Activated CD8-positive, alpha-beta memory T cell treated with anti-CD3 and anti-CD28 coated beads, Interleukin-2, amount 10 ng/mL, durations not matched to agents 7 days and 5 days (primary cell): ENCODE measurements at regions not wholly inside any gene's neighbourhood (a gene's known extent, or its start where the extent isn't known, plus 50 kb on each side); places are given as distances from the start of the nearest gene placed in this dataset.
"Not testable (repeated sequence)": the region's sequence is repeated elsewhere in the genome, so short reads cannot be mapped to it uniquely, and the experiment has no call there.

ENCODE experiments used
- ATAC-seq: fragments of 150-1000 bp; cut with Tn5 transposase; one replicate; pipeline ENCODE4 v1.10.0; 2021; ENCODE audit warnings: moderate library complexity
- CTCF ChIA-PET: fragments of 350-600 bp; sonication (Branson Sonifier 250); formaldehyde crosslinking; loops from one replicate; lab custom pipeline; 2021; ENCODE audit warnings: antibody characterized with exemption; lab: Charles Lee
- DNase-seq: peaks from one replicate; pipeline ENCODE4 v3.0.0-alpha.2; 2020
- H3K27ac Mint-ChIP-seq: one replicate; pipeline ENCODE4 v1.8.0; 2021; ENCODE audit warnings: mild to moderate bottlenecking, mixed read lengths
- H3K27me3 Mint-ChIP-seq: one replicate; pipeline ENCODE4 v1.8.0; 2021; ENCODE audit warnings: mixed read lengths
- H3K36me3 Mint-ChIP-seq: one replicate; pipeline ENCODE4 v1.8.0; 2021; ENCODE audit warnings: mild to moderate bottlenecking, mixed read lengths
- H3K4me1 Mint-ChIP-seq: one replicate; pipeline ENCODE4 v1.8.0; 2021; ENCODE audit warnings: mixed read lengths
- H3K4me3 Mint-ChIP-seq: one replicate; pipeline ENCODE4 v1.8.0; 2021; ENCODE audit warnings: mild to moderate bottlenecking, moderate library complexity, mixed read lengths
- H3K9me3 Mint-ChIP-seq: one replicate; pipeline ENCODE4 v1.8.0; 2022; ENCODE audit warnings: low read depth, mixed read lengths

DNA sequence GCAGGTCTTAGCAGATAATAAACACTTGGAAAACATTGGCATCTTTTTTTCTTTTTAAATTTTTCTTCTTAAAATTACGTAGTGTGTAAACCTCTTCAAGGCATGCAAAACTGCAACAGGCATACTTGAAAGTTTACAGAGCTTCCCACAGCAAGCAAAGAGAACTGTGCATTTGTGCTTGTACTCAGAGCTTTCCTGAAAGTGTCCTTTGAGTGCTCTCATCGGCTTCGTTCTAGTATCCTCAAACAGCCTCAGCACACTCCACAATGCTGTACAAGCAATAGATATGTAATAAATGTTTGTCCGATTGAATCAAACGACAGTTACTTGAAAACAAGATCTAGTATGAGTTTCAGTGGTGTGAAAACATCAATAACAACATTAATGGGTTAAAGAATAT, 227.5 kb downstream of the PAPSS1 start:
- H3K4me3 Mint-ChIP-seq: no peak overlapping the region
- H3K27ac Mint-ChIP-seq: no peak overlapping the region
- H3K27me3 Mint-ChIP-seq: no peaks in the 10 kb centered on the region
- ATAC-seq (no peak), DNase-seq (no peak)
- no peaks in the 10 kb centered on the region for H3K9me3 Mint-ChIP-seq
- CTCF ChIA-PET: no interaction called here
- H3K4me1 Mint-ChIP-seq: peaks cover 9% of the 10 kb centered on the region
- H3K36me3 Mint-ChIP-seq: no peaks in the 10 kb centered on the region

DNA sequence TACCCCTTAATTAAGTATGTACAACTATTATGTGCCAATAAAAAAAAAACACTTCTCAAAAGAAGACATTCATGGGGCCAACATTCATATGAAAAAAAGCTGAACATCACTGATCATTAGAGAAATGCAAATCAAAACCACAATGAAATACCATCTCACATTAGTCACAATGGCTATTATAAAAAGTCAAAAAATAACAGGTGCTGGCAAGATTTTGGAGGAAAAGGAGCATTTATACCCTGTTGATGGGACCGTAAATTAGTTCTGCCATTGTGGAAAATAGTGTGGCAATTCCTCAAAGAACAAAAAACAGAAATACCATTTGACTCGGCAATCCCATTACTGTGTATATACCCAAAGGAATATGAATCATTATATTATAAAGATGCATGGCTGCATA, 229.9 kb downstream of the PAPSS1 start:
- Mint-ChIP-seq H3K27ac (no peak overlapping the region), H3K4me1 (no peaks in the 10 kb centered on the region), H3K4me3 (no peak overlapping the region), H3K36me3 (no peaks in the 10 kb centered on the region), H3K27me3 (no peaks in the 10 kb centered on the region), H3K9me3 (no peaks in the 10 kb centered on the region)
- CTCF ChIA-PET: no interaction called here
- no peak for DNase-seq
- ATAC-seq: no peak

DNA sequence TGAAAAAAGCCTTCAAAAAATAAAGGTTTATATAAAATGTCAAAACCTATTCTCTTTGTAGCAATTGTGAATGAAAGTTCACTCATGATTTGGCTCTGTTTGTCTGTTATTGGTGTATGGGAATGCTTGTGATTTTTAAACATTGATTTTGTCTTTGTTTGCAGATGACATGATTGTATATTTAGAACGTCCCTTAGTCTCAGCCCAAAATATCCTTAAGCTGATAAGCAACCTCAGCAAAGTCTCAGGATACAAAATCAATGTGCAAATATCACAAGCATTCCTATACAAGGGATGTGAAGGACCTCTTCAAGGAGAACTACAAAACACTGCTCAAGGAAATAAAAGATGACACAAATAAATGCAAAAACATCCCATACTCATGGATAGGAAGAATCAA, 236.4 kb downstream of the PAPSS1 start:
- ATAC-seq, H3K27me3 Mint-ChIP-seq, H3K9me3 Mint-ChIP-seq, H3K27ac Mint-ChIP-seq, H3K36me3 Mint-ChIP-seq, CTCF ChIA-PET, H3K4me1 Mint-ChIP-seq, DNase-seq, H3K4me3 Mint-ChIP-seq: not testable (repeated sequence)

DNA sequence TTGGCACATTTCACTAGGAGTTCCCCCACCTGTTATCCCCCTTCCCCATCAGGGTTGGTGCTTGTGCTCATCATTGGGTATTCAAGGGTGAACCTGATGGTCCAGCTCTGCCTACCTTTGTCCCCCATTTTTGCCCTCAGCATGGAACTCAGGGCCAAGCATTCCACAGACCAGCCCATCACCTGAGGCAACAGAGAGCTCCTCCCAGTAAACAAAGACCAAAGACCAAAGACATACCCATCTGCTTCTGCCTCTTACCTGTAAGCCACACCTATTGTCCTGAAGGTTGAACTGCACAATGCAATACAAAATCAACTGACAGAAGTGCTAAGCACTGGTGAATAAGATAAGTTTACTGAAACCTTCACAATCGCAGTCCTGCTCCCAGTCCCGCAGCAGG, 237.5 kb downstream of the PAPSS1 start:
- H3K36me3 Mint-ChIP-seq: no peaks in the 10 kb centered on the region
- H3K4me1 Mint-ChIP-seq: no peaks in the 10 kb centered on the region
- no peaks in the 10 kb centered on the region for H3K27me3 Mint-ChIP-seq
- H3K4me3 Mint-ChIP-seq: no peak overlapping the region
- H3K9me3 Mint-ChIP-seq: peaks cover 4% of the 10 kb centered on the region
- ATAC-seq: no peak
- DNase-seq: no peak
- CTCF ChIA-PET: no interaction called here
- no peak overlapping the region for H3K27ac Mint-ChIP-seq

DNA sequence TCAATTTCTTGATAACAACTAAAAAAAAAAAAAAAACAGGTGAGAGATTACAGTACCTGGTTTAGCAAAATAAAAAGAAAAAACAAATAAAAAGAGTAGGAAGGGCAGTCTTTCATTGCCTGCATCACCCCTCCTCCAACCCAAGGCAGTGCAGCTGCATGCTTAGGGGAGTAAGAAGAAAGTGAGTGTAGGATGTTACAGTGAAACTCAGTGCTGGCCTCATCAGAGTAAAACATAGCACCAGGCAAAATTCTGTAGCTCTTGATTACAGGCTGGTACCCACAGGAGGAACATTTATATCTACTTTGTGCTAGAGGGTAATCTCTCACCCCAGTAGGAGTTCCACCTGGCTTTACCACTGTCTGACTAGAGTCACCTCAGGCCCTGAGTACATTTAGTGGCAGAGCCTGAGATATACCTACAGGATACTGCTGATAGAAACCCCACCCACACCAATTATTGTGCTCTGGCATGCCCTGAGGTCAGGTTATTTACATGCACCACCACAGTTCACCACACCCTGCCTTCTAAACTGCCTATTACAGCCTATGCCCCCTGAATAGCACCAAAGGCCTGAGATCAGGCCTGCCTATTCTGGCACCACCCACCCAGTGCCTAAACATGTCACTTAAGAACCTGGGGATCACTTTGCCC, 241.6 kb downstream of the PAPSS1 start:
- CTCF ChIA-PET: no interaction called here
- Mint-ChIP-seq H3K27ac (no peak overlapping the region), H3K27me3 (no peaks in the 10 kb centered on the region), H3K4me1 (no peaks in the 10 kb centered on the region), H3K4me3 (no peak overlapping the region), H3K36me3 (no peaks in the 10 kb centered on the region), H3K9me3 (peaks cover 4% of the 10 kb centered on the region)
- DNase-seq (no peak), ATAC-seq (no peak)

DNA sequence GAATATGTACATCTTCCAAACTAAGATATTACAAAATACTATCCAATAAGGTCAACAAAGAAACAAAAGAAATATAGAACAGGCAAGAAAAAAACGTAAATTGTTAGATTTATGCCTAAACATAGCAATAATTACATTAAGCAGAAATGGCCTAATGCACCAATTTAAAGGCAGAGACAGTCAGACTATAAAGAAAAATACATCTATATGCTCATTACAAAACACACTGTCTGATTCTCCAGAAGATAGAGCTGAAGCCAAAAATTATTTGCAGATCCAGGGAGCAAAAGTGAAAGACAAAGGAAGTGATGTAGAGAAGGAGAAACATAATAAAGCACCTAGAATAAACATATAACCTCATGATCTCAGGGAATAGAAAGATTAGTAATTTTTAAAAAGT, 246.9 kb downstream of the PAPSS1 start:
- CTCF ChIA-PET: no interaction called here
- H3K9me3 Mint-ChIP-seq: peaks cover 4% of the 10 kb centered on the region
- H3K27ac Mint-ChIP-seq: no peak overlapping the region
- DNase-seq (no peak), ATAC-seq (no peak)
- H3K36me3 Mint-ChIP-seq: no peaks in the 10 kb centered on the region
- H3K4me3 Mint-ChIP-seq: no peak overlapping the region
- H3K4me1 Mint-ChIP-seq: no peaks in the 10 kb centered on the region
- no peaks in the 10 kb centered on the region for H3K27me3 Mint-ChIP-seq

DNA sequence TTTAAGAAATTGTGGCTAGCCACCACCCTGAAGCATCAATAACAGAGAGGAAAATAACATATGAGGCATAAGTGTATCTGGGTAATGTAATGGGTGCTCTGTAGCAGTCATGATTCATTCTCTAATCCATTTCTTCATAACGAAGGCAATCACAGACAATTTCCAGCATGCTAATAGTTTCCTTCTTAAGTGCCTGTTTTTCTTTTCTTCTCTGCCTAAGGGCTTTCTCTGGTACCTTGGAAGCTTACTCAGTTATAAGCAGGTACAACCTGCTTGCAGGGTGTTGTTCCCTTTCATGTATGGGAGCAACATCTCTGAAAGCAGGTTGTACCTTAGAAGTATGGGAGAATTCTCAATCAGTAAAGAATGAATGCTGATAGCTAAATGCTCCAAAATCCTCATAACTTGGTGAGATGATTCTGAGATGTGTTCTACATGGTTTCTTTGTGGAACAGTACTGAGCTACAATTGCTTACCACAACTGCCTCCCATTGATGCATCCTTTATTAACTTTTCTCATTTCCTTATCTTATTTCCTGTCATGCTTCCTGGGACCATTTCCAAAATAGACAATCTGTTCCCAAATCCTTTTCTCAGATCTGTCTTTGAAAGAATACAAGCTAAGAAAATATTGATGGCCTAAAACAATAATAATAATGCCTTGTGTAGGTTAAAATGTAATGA, 247.6 kb downstream of the PAPSS1 start:
- no peak overlapping the region for H3K27ac Mint-ChIP-seq
- no peaks in the 10 kb centered on the region for H3K36me3 Mint-ChIP-seq
- no peaks in the 10 kb centered on the region for H3K27me3 Mint-ChIP-seq
- H3K4me1 Mint-ChIP-seq: no peaks in the 10 kb centered on the region
- no peaks in the 10 kb centered on the region for H3K9me3 Mint-ChIP-seq
- ATAC-seq (no peak), DNase-seq (no peak)
- H3K4me3 Mint-ChIP-seq: no peak overlapping the region
- CTCF ChIA-PET: no interaction called here

DNA sequence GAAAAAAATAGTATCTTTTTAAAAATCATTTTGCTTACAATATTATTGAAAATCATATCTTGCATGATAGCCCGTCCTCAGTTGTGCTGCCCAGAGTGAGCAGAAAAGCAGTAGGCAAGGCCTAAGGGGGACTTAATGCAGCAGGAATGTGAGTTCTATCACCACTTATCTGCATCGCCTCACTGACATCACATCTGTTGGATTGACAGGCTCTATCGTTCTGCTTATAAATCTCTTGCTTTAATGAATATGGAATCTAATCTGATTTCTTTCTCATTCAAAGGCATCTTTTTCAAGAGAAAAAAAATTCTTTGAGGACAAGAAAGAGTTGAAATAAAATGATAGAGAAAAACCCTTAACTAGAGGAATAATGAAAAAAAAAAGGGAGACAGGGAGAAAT, 249.9 kb downstream of the PAPSS1 start:
- no peak for ATAC-seq
- Mint-ChIP-seq H3K27me3 (no peaks in the 10 kb centered on the region), H3K27ac (no peak overlapping the region), H3K4me1 (no peaks in the 10 kb centered on the region), H3K36me3 (no peaks in the 10 kb centered on the region), H3K9me3 (no peaks in the 10 kb centered on the region), H3K4me3 (no peak overlapping the region)
- no peak for DNase-seq
- CTCF ChIA-PET: no interaction called here

DNA sequence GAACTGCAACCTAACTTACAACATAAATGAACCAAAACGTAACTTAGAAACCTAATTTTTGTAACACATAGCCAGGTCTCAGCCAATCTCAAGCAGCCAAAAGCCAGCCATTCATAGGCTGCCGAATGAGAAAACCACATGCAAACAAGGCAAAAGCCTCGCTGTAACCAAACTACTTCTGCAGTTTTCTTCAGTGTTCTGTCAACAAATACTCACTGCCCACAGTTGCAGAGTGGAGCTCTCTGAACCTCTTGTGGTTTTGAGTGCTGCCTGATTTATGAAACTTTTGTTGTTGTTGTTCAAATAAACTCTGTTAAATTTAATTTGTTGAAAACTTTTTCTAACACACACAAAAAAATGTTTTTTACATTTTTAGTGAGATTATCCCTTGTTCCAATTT, 251.2 kb downstream of the PAPSS1 start:
- ATAC-seq: no peak
- no peaks in the 10 kb centered on the region for H3K9me3 Mint-ChIP-seq
- no peak overlapping the region for H3K27ac Mint-ChIP-seq
- no peak overlapping the region for H3K4me3 Mint-ChIP-seq
- DNase-seq: no peak
- CTCF ChIA-PET: no interaction called here
- H3K4me1 Mint-ChIP-seq: no peaks in the 10 kb centered on the region
- H3K36me3 Mint-ChIP-seq: no peaks in the 10 kb centered on the region
- no peaks in the 10 kb centered on the region for H3K27me3 Mint-ChIP-seq

DNA sequence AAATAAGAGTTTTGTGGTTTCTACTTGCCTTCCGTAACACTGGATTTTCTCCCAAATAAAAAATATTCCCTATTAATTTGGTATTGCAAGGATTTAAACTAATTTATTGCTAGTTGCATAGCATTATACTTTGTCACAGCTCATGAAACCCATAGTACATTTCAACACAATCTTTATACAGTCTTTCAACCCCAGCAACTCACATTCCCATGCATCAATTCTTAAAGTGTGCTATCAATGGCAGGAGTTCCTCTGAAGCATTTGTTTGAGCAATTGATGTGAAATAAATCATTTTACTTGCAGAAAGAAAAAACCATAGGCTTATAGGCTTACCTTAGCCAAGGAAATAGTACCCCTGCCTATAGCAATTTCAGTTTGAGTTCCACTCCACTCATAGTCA, 251.9 kb downstream of the PAPSS1 start:
- ATAC-seq (no peak), DNase-seq (no peak)
- H3K36me3 Mint-ChIP-seq: no peaks in the 10 kb centered on the region
- H3K4me1 Mint-ChIP-seq: no peaks in the 10 kb centered on the region
- no peak overlapping the region for H3K27ac Mint-ChIP-seq
- no peaks in the 10 kb centered on the region for H3K9me3 Mint-ChIP-seq
- CTCF ChIA-PET: interaction anchor here (1.2 kb wide), 1 partner anchor 16 kb away, joined by 3 read pairs; no protein-coding TSS in a partner anchor
- H3K4me3 Mint-ChIP-seq: no peak overlapping the region
- no peaks in the 10 kb centered on the region for H3K27me3 Mint-ChIP-seq

DNA sequence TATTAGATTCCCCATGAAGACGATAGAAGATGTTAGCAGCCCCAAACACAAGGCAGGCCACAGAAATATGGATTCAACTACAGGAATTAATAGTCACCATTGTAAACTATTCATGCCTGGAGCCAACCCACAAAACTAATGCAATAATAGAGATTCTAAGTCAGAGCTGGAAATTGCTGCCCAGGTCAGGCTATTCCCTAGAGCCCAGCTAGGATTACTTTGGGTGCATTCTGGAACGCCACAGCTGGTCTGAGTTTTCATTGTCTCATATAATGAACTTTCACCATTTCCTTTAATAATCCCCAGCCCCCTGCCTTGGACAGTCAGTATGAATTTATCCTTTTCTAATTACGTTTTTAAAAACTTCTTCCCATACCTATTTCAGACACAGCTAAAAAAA, 252.6 kb downstream of the PAPSS1 start:
- Mint-ChIP-seq H3K4me3 (no peak overlapping the region), H3K36me3 (no peaks in the 10 kb centered on the region), H3K9me3 (no peaks in the 10 kb centered on the region), H3K27ac (no peak overlapping the region), H3K4me1 (no peaks in the 10 kb centered on the region), H3K27me3 (no peaks in the 10 kb centered on the region)
- DNase-seq: no peak
- CTCF ChIA-PET: interaction anchor here (1.2 kb wide), 1 partner anchor 15 kb away, joined by 3 read pairs; no protein-coding TSS in a partner anchor
- ATAC-seq: no peak

DNA sequence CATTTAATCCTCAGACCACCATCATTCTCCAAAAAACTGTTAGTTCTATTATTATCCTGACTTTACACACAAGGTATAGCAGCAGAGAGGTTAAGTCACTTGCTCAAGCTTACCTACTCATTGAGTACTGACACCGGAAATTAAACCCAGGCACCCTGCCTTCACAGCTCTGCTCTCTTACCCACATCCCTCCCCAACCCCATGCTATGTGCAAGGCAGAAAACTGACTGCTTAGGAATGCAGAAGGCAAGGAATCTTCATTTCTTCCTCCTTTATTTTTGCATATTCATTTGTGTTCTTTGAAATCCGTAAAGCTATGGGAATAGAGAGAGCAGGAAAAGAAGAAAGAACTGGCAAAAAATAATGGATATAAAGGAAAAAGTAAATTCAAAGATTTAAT, 261.8 kb downstream of the PAPSS1 start:
- Mint-ChIP-seq H3K4me3 (no peak overlapping the region), H3K9me3 (no peaks in the 10 kb centered on the region), H3K4me1 (no peaks in the 10 kb centered on the region), H3K36me3 (no peaks in the 10 kb centered on the region), H3K27me3 (no peaks in the 10 kb centered on the region), H3K27ac (no peak overlapping the region)
- CTCF ChIA-PET: no interaction called here
- DNase-seq (no peak), ATAC-seq (no peak)

DNA sequence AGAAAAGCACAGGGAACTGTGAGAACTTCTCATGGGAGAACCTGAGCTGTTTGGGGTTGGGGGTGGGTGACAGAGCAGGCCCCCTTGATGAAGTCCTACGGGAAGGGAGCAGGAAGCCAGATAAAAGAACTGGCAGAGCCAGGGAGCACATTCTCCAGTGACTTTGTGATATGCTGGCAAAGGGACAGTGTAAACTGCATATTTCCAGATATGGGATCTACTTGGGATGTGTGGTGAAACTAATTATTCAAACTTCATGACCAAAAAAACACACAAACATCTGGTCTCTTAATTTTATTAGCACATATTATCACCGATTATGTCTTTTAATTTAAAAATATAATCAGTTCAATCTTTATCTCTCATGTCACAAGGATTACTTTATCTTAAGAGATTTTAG, 266.0 kb downstream of the PAPSS1 start:
- no peaks in the 10 kb centered on the region for H3K27me3 Mint-ChIP-seq
- no peak overlapping the region for H3K4me3 Mint-ChIP-seq
- CTCF ChIA-PET: no interaction called here
- H3K27ac Mint-ChIP-seq: no peak overlapping the region
- DNase-seq (no peak), ATAC-seq (no peak)
- no peaks in the 10 kb centered on the region for H3K36me3 Mint-ChIP-seq
- H3K9me3 Mint-ChIP-seq: no peaks in the 10 kb centered on the region
- no peaks in the 10 kb centered on the region for H3K4me1 Mint-ChIP-seq
